ENCODE measurements at regions not wholly inside any gene's neighbourhood (a gene's known extent, or its start where the extent isn't known, plus 50 kb on each side); places are given as distances from the start of the nearest gene placed in this dataset.

DNA sequence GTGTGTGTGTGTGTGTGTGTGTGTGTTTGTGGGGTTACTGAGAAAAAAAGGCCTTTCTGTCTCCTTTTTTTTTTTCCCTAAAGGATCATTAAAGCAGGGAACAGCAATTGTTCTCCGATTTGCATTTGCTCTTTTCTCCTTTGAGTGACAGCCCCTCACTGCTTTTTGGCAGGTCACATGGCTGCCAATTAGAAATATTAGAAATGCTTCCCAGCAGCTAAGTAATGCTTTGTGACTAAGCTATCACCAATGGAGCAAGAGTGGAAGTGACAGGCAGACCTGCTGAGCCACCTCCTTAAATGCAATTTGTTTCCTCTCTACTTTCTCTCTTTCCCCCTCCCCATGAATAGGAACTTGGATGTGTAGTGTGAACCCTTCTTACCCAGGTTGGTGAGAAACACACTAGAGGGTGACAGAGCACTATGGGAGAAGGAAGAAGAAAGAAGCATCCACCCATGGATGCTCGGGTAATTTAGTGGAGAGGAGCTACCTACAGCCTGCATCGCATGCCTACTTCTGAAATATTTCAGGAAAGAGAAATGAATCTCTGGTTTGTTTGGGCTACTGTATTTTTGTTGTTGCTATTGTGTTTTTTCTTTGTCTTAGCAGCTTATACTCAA lies 165.2 kb upstream of the PDZRN3 start:
- no peak for DNase-seq

DNA sequence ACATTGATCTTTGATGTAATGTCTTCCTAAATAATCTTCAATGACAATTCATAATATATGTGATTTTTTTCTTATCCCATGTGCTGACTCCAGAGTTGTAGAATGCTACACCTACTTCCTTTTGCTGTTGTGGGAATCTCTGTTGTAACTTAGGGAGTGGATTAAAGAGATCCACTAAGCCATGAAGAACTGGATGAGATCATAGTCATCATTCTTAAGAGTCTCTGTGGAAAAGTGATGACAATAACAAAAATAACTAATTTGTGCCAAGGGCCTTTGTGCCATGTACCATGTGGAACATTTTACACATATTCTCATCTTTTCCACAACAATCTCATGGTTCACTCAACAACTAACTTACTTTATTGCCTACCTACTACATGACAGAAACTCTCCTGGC lies 162.9 kb upstream of the PDZRN3 start:
- DNase-seq, result no peak

DNA sequence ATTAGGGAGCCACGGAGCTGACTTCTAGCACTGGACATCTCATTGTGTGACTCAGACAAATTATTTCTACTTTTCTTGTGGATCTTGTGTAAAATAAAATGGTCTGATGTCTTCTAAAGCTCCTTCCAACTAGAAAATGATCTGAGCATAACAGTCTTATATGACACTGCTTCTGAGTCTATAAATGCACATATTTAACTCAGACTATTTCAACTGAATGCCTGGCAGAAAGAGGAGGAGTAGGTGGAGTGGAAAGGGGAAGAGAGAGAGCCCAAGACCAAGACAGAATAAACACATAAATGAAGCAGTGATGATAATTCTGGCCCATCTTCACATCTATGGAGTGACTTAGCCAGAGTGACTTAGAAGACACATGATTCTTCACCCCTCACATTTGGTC lies 162.3 kb upstream of the PDZRN3 start:
- no peak for DNase-seq

- peak in 4 of 14 donors; percentile 14 to 66 (median 48) for DNase-seq
Measured at GRCh38 chr3:73786321-73786807, 161.6 kb upstream of the PDZRN3 start.

GRCh38 chr3:73784686-73785392 lies 160.1 kb upstream of the PDZRN3 start:
- no peak for DNase-seq

DNA sequence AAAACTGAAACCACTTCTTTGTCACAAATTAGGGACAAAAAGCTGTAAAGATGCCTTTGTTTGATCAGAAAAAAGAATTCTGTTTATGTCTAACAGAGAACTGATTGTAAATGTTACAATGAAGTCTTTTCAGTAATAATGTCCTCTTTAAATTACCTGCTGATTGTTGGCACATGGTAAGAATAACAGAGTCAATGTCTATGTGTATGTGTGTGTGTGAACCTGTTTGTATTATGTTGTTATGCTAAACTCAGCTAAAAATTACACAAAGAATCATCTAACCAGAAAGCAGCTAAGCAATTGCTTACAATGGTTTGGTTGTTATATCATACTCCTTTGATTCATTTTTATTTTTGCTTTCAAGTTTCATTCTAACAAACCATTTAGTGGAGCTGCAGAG lies 159.1 kb upstream of the PDZRN3 start:
- no peak for DNase-seq

DNA sequence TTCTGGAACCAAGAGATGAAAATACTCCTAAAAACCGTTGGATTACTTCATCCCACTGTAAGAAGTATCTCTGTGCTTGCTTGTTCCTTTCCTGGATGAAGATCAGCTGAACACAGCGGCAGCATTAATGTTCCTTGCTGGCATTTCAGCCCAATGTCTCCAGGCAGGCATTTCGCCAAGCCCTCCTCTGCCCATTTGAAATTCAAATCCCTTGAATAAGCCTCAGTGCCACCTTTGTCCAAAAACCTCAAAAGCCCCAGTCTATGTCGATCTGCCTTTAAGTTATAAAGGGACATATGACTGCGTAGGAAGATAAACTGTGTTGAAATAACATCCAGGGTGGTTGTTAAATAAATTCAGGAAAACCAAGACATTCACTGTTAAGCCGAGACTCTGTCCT lies 156.8 kb upstream of the PDZRN3 start:
- DNase-seq, result peak in 8 of 14 donors; percentile 8 to 70 (median 24)

DNA sequence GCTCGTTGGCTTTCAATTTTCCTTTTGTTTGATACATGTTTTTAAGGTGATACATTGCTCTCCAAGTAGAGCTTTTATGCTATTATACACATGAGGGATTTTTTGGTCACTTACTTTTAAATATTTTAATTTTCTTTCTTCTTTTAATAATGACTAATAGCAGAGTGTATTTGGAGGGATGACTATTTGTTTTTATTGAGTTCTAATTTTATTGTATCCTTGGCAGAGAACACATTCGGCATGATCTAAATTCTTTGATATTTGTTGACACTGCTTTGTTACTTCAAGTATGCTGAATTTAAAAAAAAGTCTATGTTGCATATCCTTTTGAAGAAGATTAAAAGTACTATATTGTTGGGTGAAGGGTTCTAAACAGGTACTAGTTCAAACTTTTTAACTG lies 149.9 kb upstream of the PDZRN3 start:
- no peak for DNase-seq

DNA sequence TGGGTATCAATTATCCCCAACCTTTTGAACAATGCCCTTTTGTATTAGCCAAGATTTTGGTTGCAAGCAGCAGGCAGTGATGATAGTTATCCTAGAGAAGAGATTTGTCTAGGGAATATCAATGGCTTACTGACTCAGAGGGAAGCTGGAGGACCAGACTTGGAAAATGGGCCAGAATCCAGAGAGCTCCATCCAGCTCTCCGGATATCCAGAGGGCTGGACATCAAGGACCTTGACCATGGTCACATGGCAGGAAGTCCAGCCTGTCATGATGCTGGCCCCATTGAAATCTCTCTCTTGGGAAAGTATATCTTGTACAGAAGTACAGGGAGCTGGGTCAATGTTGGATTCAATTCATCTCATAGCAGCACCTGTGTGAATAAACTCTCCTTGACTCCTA lies 148.5 kb upstream of the PDZRN3 start:
- DNase-seq, result no peak

DNA sequence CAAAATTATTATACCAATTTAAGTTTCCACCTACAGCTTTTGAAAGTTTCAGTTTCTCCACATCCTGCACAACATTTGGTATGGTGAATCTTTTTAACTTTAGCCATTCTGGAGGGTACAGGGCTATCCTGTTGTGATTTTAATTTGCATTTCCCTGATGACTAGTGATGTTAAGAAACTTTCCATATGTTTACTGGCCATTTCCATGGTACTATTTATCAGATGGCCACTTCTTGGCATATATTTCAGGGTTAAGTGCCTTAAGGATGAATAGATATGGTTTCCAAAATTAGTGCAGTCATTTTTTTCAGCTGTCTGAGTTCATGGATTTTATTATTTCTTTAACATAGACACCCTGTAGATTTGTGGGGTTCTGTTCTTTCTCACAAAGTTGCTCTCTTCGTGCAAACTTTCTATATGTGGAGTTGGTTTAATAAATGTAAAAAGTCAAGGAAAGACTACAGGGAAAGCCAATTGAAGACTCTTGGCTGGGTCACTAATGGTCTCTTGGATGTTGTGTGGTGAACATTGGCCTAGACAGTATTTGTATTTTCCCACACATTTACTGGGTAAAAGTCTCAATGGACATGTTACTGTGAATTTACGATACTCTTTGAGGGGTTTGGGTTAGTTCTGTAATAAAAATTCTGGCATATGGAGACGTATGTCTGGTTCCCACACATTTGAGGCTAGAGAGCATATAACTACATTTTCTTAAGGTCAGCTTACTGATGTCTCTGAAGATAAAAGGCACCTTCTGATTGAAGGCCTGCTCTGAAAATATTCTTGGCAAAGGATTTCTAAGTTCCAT lies 147.5 kb upstream of the PDZRN3 start:
- DNase-seq, result no peak

- no peak for DNase-seq
Measured at GRCh38 chr3:73768524-73769308, 144.0 kb upstream of the PDZRN3 start.

- DNase-seq, result no peak
Measured at GRCh38 chr3:73766599-73767381, 142.0 kb upstream of the PDZRN3 start.

GRCh38 chr3:73765878-73766545 lies 141.3 kb upstream of the PDZRN3 start:
- DNase-seq, result no peak

DNA sequence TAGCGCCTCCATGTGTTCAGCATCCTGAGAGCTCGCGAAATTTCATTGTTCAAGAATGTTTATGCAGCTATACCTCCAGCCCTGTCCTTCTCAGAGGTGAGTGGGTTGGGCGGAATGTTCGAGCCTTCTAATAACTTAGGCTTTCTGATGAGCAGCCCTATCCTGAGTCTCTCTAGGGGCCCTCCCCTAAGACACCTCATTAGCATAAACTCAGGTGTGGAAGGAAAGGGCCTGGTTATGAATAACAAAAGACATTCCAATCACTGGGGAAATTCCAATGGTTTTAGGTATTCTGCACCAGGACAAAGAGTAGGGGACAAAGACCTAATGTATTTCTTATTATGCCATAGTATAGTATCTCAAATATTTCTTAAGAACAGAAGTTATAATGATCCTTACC lies 138.1 kb upstream of the PDZRN3 start:
- no peak for DNase-seq

- no peak for DNase-seq
Measured at GRCh38 chr3:73759297-73759711, 134.6 kb upstream of the PDZRN3 start.

DNA sequence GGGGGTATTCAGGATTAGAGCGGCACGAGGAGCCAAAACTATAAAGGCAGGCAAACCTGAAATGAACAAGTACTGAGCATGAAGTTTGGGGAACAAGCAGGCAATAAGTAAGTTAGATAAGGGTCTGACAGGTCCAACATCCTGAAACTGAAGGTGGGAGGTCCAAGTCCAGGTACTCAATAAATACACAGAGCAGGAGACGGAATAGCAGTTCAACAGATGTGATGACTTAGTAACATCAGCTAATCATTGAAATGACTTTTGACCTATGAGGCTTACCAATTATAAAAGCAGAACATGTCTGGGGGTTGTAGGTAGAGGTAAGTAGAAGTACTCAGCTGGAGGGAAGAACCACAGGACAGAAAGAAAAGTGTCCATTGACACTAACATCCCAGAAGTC lies 132.8 kb upstream of the PDZRN3 start:
- no peak for DNase-seq

DNA sequence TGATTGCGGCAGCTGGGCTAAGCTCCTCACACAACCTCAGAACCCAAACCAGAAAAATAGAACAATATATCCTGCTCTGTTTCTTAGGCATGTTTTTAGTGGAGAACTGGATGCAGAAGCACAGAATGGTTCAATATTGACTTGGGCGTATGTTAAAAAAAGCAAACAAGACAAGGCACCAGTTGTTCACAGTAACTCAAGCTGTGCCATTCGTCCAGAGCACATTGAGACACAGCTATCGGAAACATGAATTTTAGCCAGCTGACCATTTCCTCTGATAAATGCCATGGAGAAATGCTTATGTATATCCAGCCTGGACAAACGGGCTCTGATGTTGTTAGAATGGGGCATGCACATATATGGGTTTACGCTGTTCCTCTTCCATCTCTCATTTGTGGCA lies 129.2 kb upstream of the PDZRN3 start:
- DNase-seq, result no peak

- DNase-seq, result no peak
Measured at GRCh38 chr3:73752338-73752737, 127.6 kb upstream of the PDZRN3 start.

GRCh38 chr3:73746623-73747022 lies 121.9 kb upstream of the PDZRN3 start:
- DNase-seq, result no peak

GRCh38 chr3:73745526-73746191 lies 120.9 kb upstream of the PDZRN3 start:
- DNase-seq, result no peak

- DNase-seq, result no peak
Measured at GRCh38 chr3:73743551-73743950, 118.8 kb upstream of the PDZRN3 start.

Data from C1 segment of cervical spinal cord (tissue), 14 donors.